Endothelial cell of umbilical vein (primary cell): ENCODE measurements at regions not wholly inside any gene's neighbourhood (a gene's known extent, or its start where the extent isn't known, plus 50 kb on each side); places are given as distances from the start of the nearest gene placed in this dataset.

Experiments
- BruUV-seq: library from RNA; stranded (reverse); fragments of 400-500 nt; replicated peaks from 2 replicates; lab custom pipeline; 2021; lab: Mats Ljungman, UMichigan
- CTCF ChIA-PET: fragments of 300-600, 350-600 bp; sonication (Branson Sonifier 250); formaldehyde crosslinking; loops from one replicate; lab custom pipeline; 2021; ENCODE audit warnings: antibody characterized with exemption, inconsistent platforms; lab: Charles Lee
- POLR2A ChIA-PET: fragments of 300-600, 350-600 bp; sonication (Branson Sonifier 250); formaldehyde crosslinking; loops from one replicate; lab custom pipeline; 2021; ENCODE audit warnings: antibody characterized with exemption, inconsistent platforms; lab: Charles Lee
- DNase-seq: peaks from one replicate; pipeline ENCODE4 v3.0.0-alpha.2; 2011; ENCODE audit warnings: low read depth, low spot score
- FAIRE-seq: peaks from 2 replicates; lab custom pipeline; 2011; peaks lifted over from hg19 to GRCh38; lab: Jason Lieb, UNC
- H2AFZ ChIP-seq: 2 replicates; pipeline ENCODE4 v1.6.0; 2012; ENCODE audit warnings: low read depth, low read length, control low read depth, inconsistent platforms
- H3K27ac ChIP-seq: 2 replicates; pipeline ENCODE4 v1.5.1; 2011; ENCODE audit warnings: low read depth, mild to moderate bottlenecking, control low read depth, low read length, moderate library complexity; ENCODE audit not compliant: insufficient read depth
- H3K27me3 ChIP-seq, 2 experiments: 2 replicates each; pipeline versions ENCODE4 v1.6.0 to v1.6.1; 2011; ENCODE audit warnings: low read length in 2 of 2, mixed read lengths in 1 of 2; ENCODE audit not compliant: control insufficient read depth in 2 of 2, insufficient read depth in 2 of 2
- H3K36me3 ChIP-seq, 2 experiments: 2 replicates in 1 of 2; 3 replicates in 1 of 2; pipeline ENCODE4 v1.5.1; 2011; ENCODE audit warnings: low read length in 2 of 2, mild to moderate bottlenecking in 1 of 2, moderate library complexity in 1 of 2; ENCODE audit not compliant: control insufficient read depth in 2 of 2, insufficient read depth in 2 of 2; ENCODE audit errors: extremely low read depth in 1 of 2
- H3K4me1 ChIP-seq: 3 replicates; pipeline ENCODE4 v1.5.1; 2011; ENCODE audit warnings: mild to moderate bottlenecking, low read length; ENCODE audit not compliant: control insufficient read depth, insufficient read depth; ENCODE audit errors: extremely low read depth
- H3K4me2 ChIP-seq: 2 replicates; pipeline ENCODE4 v1.6.1; 2011; ENCODE audit warnings: low read length, control low read depth, mixed read lengths; ENCODE audit not compliant: insufficient read depth
- H3K4me3 ChIP-seq, 3 experiments: fragments of 200-600 bp in 1 of 3; sonication (generic), shearing (Covaris generic) in 1 of 3; replicated peaks in 1 of 3; 2 replicates each; pipeline ENCODE4 v1.5.1; 2011 to 2016; ENCODE audit warnings: control low read depth in 3 of 3, low read length in 3 of 3, mild to moderate bottlenecking in 2 of 3, inconsistent platforms in 1 of 3, low read depth in 1 of 3, moderate library complexity in 1 of 3; ENCODE audit not compliant: insufficient read depth in 1 of 3
- H3K79me2 ChIP-seq: 2 replicates; pipeline ENCODE4 v1.6.0; 2012; ENCODE audit warnings: low read length, inconsistent platforms; ENCODE audit not compliant: control insufficient read depth, insufficient read depth
- H3K9ac ChIP-seq: replicated peaks from 2 replicates; pipeline ENCODE3; 2011; ENCODE audit warnings: low read length, control low read depth; ENCODE audit not compliant: insufficient read depth; ENCODE audit errors: extremely low read depth
- H3K9me1 ChIP-seq: replicated peaks from 3 replicates; pipeline ENCODE4 v1.6.0; 2011; ENCODE audit warnings: mild to moderate bottlenecking, low read length; ENCODE audit not compliant: control insufficient read depth, insufficient read depth; ENCODE audit errors: extremely low read depth
- H3K9me3 ChIP-seq: replicated peaks from 2 replicates; pipeline ENCODE4 v1.5.1; 2012; ENCODE audit warnings: low read length, inconsistent platforms; ENCODE audit not compliant: control insufficient read depth, insufficient read depth
- H4K20me1 ChIP-seq: replicated peaks from 2 replicates; pipeline ENCODE3; 2011; ENCODE audit warnings: mild to moderate bottlenecking, low read length; ENCODE audit not compliant: control insufficient read depth, insufficient read depth; ENCODE audit errors: extremely low read depth
- CTCF ChIP-seq, 2 donors: IDR thresholded peaks; 1 replicate in 1 of 2; 2 replicates in 1 of 2; pipeline ENCODE4 v1.5.1; 2011; ENCODE audit warnings: low read length in 2 of 2, mild to moderate bottlenecking in 2 of 2, moderate library complexity in 2 of 2, control low read depth in 1 of 2, inconsistent platforms in 1 of 2, low read depth in 1 of 2; ENCODE audit not compliant: insufficient read depth in 1 of 2; ENCODE audit errors: extremely low read depth in 1 of 2
- EZH2 ChIP-seq: IDR thresholded peaks from 2 replicates; pipeline ENCODE4 v1.6.1; 2012; ENCODE audit warnings: borderline replicate concordance, low read depth, mild to moderate bottlenecking, moderate library complexity, low read length, inconsistent platforms; ENCODE audit not compliant: severe bottlenecking
- FOS ChIP-seq: IDR thresholded peaks from 2 replicates; pipeline ENCODE4 v1.6.1; 2011; ENCODE audit warnings: mild to moderate bottlenecking, low read length, moderate library complexity, borderline replicate concordance; ENCODE audit not compliant: insufficient read depth
- GATA2 ChIP-seq: IDR thresholded peaks from 2 replicates; pipeline ENCODE4 v1.7.0; 2011; ENCODE audit warnings: low read depth, mild to moderate bottlenecking, moderate library complexity, mixed read lengths, low read length; ENCODE audit not compliant: insufficient read length, insufficient read depth
- JUN ChIP-seq: IDR thresholded peaks from 2 replicates; pipeline ENCODE4 v1.6.1; 2011; ENCODE audit warnings: borderline replicate concordance, low read depth; ENCODE audit not compliant: insufficient read length, insufficient read depth
- MAX ChIP-seq: IDR thresholded peaks from 2 replicates; pipeline ENCODE4 v1.6.1; 2011; ENCODE audit not compliant: insufficient read depth, insufficient read length
- MYC ChIP-seq: IDR thresholded peaks from one replicate; pipeline ENCODE4 v1.6.1; 2011; ENCODE audit warnings: mild to moderate bottlenecking, low read depth, low read length
- POLR2A ChIP-seq: IDR thresholded peaks from 2 replicates; pipeline ENCODE4 v1.6.1; 2012; ENCODE audit warnings: low read depth, mild to moderate bottlenecking, control low read depth, low read length
- POLR2AphosphoS5 ChIP-seq: IDR thresholded peaks from 2 replicates; pipeline ENCODE4 v1.6.1; 2012; ENCODE audit warnings: low read depth, mild to moderate bottlenecking, control low read depth, low read length, moderate library complexity; ENCODE audit not compliant: insufficient read depth
- dilution Hi-C: fragments of 300-500 bp; cut with MboI; formaldehyde crosslinking; loops from one replicate; pipeline ENCODE4 v1.15.0; 2019; ENCODE audit warnings: low sequenced_read_pairs; ENCODE audit not compliant: extremely low pct_ligation_motif_present
- intact Hi-C: fragments of 100-400 bp; cut with micrococcal nuclease; formaldehyde crosslinking; loops from one replicate; pipeline ENCODE4 v1.10.0; 2022

GRCh38 chr2:8393506-8393905 is 288.4 kb upstream of the ID2 start:
- FAIRE-seq (no peak), DNase-seq (no peak)
- no peaks in the 10 kb centered on the region for H3K27me3 ChIP-seq
- no TSS peak for BruUV-seq
- intact Hi-C loops (no loop called here), dilution Hi-C loops (no loop called here)
- peaks cover 2% of the 10 kb centered on the region for H3K9me3 ChIP-seq
- no peaks in the 10 kb centered on the region for H3K79me2 ChIP-seq
- H4K20me1 ChIP-seq = no peaks in the 10 kb centered on the region
- no peak overlapping the region for H3K9ac ChIP-seq
- H3K4me1 ChIP-seq = no peaks in the 10 kb centered on the region
- no peaks in the 10 kb centered on the region for H3K9me1 ChIP-seq
- no peak overlapping the region for H3K27ac ChIP-seq
- ChIA-PET POLR2A (no interaction called here), CTCF (no interaction called here)
- H3K36me3 ChIP-seq = no peaks in the 10 kb centered on the region
- no peak for TF ChIP-seq POLR2A
- TF ChIP-seq JUN = no peak
- TF ChIP-seq EZH2 = no peak
- no peak for TF ChIP-seq CTCF (IDR thresholded peaks at IDR 0.05; ENCODE audit: extremely low read depth in 1 of 2, insufficient read depth in 1 of 2, low read depth in 1 of 2, low read length in 2 of 2)
- no peak overlapping the region for H3K4me2 ChIP-seq
- H3K4me3 ChIP-seq = no peak overlapping the region
- no peak overlapping the region for H2AFZ ChIP-seq

GRCh38 chr2:8394131-8394530 is 287.7 kb upstream of the ID2 start:
- H3K27ac ChIP-seq = no peak overlapping the region
- no peaks in the 10 kb centered on the region for H3K79me2 ChIP-seq
- TF ChIP-seq MYC (no peak), POLR2AphosphoS5 (no peak), MAX (no peak), POLR2A (no peak), FOS (no peak), GATA2 (no peak), JUN (no peak), CTCF (IDR thresholded peaks at IDR 0.05; ENCODE audit: extremely low read depth in 1 of 2, insufficient read depth in 1 of 2, low read depth in 1 of 2, low read length in 2 of 2) (no peak), EZH2 (no peak)
- H3K4me3 ChIP-seq = no peak overlapping the region
- H3K4me1 ChIP-seq = no peaks in the 10 kb centered on the region
- BruUV-seq = no TSS peak
- no peak for DNase-seq
- CTCF ChIA-PET = no interaction called here
- H2AFZ ChIP-seq = no peak overlapping the region
- POLR2A ChIA-PET = no interaction called here
- no peaks in the 10 kb centered on the region for H3K36me3 ChIP-seq
- H3K9me3 ChIP-seq = peaks cover 2% of the 10 kb centered on the region
- H3K9ac ChIP-seq = no peak overlapping the region
- no peak overlapping the region for H3K4me2 ChIP-seq
- H3K9me1 ChIP-seq = no peaks in the 10 kb centered on the region
- no peak for FAIRE-seq
- dilution Hi-C loops (no loop called here), intact Hi-C loops (no loop called here)
- no peaks in the 10 kb centered on the region for H3K27me3 ChIP-seq
- H4K20me1 ChIP-seq = no peaks in the 10 kb centered on the region
